Right renal cortex interstitium (tissue), 3 donors: ENCODE measurements at regions not wholly inside any gene's neighbourhood (a gene's known extent, or its start where the extent isn't known, plus 50 kb on each side); places are given as distances from the start of the nearest gene placed in this dataset.

ENCODE experiments used
- DNase-seq, 3 donors: peaks; one replicate each; pipeline ENCODE4 v3.0.0-alpha.2; 2013; ENCODE audit warnings: low read depth in 3 of 3, low spot score in 2 of 3

GRCh38 chr7:46032942-46033341, 111.9 kb upstream of the IGFBP3 start:
- DNase-seq, result no peak

DNA sequence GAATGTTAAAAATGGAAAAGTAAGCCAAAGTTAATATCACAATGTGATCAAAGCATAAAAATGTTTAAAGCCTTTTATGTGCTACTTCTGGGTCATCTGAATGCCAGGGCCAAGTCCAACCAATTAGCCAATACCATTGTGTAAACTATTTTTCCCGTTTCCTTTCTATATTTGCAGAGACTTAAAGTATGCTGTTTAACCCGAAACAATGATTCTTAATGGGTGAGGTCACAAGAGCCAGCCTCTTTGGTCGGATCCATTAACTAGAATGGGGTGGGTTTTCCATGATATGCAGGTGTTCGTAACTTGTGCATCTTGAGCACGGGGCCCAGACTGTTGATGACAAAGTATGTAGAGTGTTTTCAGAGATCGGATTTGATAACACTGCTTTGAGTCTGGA, 111.3 kb upstream of the IGFBP3 start:
- no peak for DNase-seq

DNA sequence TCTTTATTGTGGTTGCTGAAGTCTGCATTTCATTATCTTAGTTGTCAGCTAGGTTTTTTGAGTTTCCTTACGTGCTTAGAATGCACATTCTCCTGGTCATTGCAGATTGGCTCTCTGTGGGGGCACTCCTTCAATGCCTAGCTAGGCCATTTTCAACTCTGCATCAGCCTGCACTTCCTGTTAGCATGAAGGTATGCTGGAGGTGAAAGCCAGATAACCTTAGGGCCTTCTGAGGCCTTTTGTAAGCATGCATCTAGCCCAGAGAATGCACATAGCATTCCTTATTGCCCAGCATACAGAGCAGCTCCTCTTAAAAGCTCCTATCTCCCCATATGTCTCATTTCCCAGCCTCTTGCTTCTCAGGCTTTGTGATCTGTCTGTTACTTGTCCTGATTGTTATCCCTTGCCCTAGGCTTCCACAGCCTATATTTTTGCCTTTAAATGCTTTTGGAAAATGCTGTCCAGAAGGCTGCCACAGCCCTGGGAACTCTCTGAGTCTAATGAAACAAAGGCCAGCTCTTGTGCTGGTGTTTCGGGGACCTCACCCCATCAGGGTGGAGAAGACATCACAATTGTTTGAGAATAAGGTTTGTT, 108.1 kb upstream of the IGFBP3 start:
- DNase-seq, result no peak

- no peak for DNase-seq
Observed at GRCh38 chr7:46028246-46028645, 107.2 kb upstream of the IGFBP3 start.

DNA sequence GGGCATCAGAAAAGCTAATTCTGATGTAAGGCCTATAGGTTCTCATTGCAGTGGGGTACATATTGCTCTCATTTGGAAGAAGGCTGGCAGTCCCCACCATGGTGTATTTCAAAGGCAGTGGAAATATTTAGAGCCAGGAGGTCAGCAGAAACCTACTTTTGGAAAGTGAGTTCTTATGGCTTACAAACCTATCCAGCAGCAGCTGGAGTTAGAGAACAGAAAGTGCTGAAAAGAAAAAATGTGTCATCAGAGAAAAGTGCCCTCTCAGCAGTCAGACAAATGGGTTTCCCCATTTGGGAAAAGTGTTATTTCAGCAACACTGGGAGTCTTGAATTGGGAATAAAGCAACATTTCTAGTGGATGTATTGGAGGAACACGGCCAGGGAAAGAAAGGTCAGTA, 105.7 kb upstream of the IGFBP3 start:
- DNase-seq, result no peak

DNA sequence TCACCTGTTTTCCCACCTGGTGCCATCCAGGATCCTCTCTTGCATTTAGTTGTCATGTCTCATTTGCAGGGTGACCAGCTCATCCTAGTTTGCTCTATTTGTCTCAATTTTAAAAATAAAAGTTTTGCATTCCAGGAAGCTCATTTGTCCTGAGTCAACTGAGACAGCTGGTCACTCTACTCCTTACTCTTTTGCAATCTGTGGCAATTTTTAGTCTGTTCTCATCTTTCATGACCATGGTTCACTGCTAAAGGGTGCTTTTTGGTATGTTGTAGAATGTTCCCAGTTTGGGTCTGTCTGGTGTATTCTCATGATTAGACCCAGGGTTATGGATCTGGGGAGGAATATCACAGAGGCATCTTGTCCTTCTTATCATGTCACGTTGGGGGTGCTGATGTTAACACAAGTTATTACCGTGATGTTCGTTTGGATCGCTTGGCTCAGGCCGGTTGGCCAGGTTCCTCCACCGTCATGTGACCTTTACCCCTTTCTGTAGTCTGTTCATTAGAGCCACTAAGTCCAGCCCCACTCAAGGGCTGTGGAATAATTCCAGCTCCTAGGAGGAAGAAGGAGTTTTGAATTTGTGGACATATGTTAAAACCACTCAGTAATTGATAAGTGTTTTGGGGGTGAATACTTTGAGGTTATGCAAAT, 103.3 kb upstream of the IGFBP3 start:
- DNase-seq, result no peak

DNA sequence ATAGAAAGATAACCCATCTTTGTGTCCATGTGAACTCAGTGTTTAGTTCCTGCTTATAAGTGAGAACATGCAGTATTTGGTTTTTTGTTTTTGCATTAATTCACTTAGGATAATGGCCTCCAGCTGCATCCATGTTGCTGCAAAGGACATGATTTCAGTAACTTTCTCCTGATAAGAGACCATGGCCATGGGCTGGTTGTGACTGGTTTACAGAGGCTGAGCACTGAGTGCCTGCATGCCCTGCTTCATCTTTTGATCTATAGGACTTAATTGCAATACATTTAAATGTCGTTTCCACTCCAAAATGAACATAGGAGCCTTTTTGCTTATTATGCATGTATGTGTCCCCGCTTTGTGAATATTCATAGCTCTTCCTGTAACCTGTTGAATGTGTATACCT, 101.3 kb upstream of the IGFBP3 start:
- no peak for DNase-seq

DNA sequence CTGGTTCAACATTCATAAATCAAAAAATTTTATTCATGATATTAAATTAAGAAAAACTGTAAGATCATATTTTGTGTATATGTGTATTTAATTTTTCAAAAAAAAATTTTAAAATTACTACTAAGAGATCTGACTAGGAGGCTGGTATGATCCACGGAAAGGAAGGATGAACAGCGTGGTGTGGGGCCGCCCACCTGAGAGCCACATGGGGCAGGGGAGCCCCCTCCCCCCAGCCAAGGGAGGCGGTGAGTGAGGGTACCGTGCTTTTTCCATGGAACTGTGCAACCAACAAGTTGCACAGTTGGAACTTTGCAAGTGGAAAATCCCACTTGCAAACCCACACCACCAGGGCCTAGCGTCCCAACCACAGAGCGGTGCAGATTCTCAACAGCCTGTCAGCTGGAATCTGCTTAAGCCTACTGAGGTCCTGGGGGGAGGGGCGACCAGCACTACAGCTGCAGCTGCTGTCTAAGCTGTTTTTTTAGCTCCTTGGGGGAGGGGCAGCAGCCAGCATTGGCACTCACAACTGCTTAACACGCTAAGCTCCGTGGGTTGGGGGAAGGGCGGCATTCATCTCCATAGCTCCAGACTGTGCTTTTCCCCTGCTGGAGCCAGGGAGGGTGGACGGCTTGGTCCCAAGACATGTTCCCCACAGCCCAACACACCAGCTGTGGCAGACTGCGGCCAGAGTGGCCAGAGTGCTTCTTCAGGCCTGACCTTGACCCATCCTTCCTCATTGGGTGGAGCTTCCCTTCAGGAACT, 94.2 kb upstream of the IGFBP3 start:
- no peak for DNase-seq

DNA sequence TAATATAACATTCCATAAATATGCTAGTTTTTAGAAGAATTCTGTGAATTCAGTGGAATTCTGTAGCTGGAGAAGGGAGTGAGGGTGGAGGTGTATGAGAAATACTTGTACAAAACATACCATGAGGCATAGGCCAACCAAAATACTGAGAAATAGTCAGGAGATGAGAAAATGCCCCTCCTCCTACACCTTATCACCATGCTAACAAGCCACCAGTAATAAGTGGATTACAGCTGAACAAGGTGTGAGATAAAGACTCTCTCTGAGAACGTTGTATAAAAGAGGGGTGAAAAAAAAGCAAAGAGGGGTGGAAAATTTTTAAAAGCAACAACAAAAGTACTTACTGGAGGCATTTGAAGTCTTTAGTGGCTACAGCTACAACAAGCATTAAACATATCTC, 90.4 kb upstream of the IGFBP3 start:
- DNase-seq, result no peak

- DNase-seq, result no peak
Observed at GRCh38 chr7:46011059-46011458, 90.0 kb upstream of the IGFBP3 start.

DNA sequence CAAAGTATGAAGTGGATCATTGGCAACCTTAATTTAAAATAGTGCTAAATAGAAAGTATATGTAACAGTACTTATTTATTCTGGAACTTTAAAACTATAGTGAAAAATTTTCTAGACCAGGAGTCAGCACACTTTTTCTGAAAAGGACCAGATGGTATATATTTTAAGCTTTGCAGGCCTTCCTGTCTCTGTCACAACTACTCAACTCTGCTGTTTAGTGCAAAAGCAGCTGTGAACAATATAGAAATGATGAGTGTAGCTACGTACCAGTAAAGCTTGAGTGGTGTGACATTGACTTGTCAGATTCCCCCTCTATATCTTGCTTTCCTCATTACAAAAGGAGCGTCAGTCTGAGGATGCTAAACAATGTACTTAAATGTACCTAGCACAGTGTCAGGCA, 88.1 kb upstream of the IGFBP3 start:
- no peak for DNase-seq

GRCh38 chr7:46007990-46008643, 87.0 kb upstream of the IGFBP3 start:
- DNase-seq, result no peak

DNA sequence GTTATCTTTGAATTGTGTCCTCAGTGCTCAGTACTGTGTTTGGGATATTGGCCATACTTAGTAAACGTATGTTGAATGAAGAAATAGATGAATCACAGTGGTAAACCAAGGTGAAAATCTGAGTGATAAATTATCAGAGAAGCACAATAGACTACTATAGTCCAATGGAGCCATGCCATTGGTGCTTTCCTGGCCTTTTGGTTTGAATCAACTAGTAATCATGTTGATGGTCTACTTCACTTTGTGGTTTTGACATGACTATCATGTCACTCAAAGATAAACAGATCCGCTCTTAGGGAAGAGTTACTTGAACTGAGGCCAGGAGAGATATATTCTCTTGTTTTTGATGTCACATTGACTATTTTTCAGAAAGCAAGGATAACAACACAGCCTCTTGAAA, 86.1 kb upstream of the IGFBP3 start:
- DNase-seq, result no peak

DNA sequence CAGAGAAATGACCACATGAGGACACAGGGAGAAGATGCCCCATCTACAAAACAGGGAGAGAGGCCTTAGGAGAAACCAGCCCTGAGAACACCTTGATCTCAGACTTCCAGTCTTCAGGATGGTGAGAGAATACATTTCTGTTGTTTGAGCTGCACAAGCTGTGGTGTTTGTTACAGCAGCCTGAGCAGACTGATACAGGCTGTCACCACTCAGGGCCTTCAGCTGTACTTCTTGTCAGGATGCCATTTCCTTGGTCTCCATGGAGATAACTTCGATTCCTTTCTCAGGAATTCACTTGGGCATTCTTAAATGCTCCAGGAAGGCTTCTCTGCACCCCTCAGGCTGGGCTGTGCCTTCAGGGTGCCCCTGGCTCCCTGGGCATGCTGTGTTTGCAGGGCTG, 85.7 kb upstream of the IGFBP3 start:
- no peak for DNase-seq

- DNase-seq, result no peak
Observed at GRCh38 chr7:46006212-46006611, 85.1 kb upstream of the IGFBP3 start.

DNA sequence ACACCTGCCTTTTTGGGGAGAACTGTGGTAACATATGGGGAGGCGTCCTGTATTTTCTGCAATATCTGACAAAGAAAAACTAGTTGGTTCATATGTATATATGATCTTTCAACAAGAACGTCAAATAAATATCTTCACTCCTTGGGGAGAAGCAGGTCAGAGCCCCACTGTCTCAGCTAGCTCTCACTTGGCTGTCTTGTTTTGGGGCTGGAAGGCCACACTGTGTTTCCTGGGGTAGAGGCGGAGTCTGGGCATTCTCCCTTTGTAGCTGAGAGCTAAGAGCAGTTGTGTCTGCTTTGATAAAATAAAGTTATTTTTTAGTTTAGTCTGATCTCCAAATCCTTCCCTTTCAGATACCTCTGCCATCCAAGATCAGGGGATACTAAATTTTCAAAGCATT, 83.9 kb upstream of the IGFBP3 start:
- DNase-seq, result no peak

DNA sequence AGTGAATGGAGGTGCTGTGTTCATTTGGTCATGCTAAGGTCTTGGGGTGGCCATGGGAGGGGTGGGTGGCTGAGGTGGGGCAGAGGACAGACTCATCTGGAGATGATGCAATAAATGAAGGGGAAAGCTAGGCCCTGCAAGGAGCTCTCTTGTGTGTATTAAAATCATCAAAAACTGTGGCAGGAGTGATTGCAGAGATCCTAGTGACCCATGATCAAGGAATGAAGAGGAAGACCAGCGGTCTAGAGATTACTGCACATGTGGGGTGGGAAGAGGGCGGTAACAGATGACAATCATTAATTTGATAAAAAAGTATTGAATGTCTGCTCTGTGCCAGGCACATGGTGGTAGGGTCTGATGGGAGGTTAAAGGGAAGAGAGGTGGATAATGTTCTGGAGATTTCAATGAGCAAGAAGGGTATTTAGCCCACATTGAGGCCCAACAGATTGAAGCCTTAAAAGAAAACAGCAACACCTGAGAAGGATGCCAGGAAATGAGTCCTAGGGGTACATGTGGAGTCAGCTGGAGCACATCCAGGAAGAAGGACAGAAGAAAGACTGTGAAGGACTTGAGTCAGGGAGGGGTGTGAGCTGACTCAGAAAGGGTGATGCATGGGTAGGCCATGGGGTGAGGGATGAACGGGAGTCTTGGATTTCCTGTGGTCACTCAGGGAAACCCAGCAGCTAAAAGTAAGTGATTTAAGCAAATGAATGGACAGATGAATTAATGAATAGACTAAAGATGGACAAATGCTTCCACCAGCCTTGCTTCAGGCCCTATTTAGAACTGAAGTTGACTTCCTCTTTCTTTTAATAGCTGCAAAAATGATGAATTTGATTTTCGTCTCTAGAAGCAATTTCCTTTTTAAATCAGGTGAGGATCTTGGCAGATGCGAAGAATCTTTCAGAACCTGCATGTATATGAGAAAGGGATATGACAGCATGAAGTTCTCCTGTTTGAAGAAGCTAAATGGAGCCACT, 83.1 kb upstream of the IGFBP3 start:
- no peak for DNase-seq

- no peak for DNase-seq
Observed at GRCh38 chr7:46003161-46003560, 82.1 kb upstream of the IGFBP3 start.

DNA sequence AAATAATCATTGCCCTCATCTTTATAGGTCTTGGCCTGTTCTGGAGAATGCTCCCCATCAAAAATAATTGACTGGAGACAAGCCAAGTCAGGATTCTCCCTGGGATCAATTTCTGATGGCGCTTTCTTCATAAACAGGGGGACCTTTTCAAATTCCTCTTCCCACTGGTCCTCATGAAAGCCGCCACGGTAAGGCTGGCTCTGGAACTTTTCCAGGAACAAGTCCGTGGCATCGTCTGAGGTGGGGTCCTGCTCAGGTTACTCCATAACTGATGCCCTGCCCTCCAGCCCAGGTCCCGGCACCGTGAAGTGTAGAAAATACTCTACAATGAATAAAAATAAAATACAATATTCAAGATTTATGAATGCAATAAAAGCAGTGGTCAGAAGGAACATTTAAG, 79.4 kb upstream of the IGFBP3 start:
- DNase-seq, result no peak

DNA sequence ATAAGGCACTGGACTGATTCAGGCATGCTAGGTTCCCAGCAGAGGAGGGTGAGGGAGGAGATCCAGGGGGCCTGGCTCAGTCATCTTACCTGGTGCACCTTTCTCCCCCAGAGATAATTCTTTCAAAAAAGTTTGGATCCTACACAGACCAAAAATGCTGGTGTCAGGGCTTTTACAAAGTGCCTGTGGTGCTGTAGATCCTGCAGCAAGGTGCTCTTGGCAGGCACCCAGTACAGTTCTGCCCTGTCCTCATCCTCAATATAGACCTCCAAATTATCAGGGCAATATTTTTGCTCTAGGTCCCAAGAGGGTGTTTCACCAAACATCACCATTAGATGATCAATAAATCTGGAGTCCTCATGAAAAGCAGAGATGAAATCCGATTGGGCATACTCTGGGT, 78.5 kb upstream of the IGFBP3 start:
- no peak for DNase-seq

GRCh38 chr7:45998506-45998905, 77.4 kb upstream of the IGFBP3 start:
- DNase-seq, result no peak
